HG03432 (cell line): ENCODE measurements at regions not wholly inside any gene's neighbourhood (a gene's known extent, or its start where the extent isn't known, plus 50 kb on each side); places are given as distances from the start of the nearest gene placed in this dataset.
"Not testable (repeated sequence)": the region's sequence is repeated elsewhere in the genome, so short reads cannot be mapped to it uniquely, and the experiment has no call there.

ENCODE experiments used
- ATAC-seq: cut with Tn5 transposase; IDR thresholded peaks from one replicate; pipeline ENCODE4 v1.9.1; 2021; ENCODE audit warnings: mild to moderate bottlenecking, moderate library complexity; ENCODE audit not compliant: unreplicated experiment

DNA sequence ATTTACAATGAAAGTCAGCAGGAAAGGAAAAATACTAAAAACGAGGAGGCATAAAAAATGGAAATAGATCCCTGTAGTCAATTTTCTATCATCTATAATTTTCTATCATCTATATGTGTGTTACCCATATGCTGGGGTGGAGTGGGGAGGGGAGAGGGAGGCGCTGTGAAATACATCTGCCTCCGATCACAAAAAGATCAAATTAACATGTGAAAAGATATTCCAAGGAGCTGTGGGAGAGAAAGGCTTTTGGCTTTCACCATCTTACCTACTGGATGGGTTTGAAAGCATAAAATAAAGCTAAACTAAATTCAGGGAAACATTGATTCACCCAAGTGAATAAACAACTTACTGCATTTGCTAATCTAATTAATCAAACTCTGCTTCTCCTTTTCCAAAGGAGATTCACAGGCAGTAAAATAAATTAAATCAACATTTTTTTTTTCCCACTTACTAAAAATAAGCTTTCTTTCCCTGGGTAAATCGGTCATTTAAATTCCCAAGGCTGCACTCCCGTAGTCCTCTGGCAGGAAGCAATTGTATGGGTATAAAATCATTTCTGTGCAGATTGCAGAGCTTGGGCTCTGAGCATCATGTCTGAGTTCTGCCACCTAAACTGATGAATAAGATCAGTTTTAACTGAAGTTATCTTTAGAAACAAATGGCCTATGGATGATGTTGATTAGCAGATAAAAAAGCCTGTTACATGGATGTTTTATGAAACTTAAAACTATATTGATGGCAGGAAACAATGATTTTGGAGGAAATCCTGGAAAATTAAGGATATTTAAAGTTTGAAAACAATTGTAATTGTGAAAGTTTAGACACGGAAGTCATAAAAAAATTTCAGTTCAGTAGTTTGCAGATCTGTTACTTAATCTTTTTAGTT, 147.9 kb downstream of the SOX4 start:
- ATAC-seq, result no peak

- ATAC-seq, result no peak
These were observed 148.7 kb downstream of the SOX4 start for GRCh38 chr6:21742238-21742660.

DNA sequence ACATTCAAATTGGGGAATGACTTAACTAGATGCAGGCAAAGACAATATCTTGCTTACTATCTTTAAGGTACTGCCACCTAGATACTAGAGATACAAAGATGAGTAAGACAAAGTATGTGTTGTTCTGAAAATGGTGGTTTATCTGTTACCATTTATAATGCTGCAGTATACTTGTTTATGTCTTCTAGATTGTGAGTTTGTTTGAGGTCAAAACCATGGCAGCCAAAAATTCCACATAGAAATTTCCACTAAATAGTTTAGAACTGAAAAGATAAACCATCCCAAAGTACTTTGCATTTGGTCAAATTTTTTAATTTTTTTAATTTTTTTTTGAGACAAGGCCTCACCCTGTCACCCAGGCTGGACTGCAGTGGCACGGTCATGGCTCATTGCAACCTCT, 150.8 kb downstream of the SOX4 start:
- no peak for ATAC-seq

DNA sequence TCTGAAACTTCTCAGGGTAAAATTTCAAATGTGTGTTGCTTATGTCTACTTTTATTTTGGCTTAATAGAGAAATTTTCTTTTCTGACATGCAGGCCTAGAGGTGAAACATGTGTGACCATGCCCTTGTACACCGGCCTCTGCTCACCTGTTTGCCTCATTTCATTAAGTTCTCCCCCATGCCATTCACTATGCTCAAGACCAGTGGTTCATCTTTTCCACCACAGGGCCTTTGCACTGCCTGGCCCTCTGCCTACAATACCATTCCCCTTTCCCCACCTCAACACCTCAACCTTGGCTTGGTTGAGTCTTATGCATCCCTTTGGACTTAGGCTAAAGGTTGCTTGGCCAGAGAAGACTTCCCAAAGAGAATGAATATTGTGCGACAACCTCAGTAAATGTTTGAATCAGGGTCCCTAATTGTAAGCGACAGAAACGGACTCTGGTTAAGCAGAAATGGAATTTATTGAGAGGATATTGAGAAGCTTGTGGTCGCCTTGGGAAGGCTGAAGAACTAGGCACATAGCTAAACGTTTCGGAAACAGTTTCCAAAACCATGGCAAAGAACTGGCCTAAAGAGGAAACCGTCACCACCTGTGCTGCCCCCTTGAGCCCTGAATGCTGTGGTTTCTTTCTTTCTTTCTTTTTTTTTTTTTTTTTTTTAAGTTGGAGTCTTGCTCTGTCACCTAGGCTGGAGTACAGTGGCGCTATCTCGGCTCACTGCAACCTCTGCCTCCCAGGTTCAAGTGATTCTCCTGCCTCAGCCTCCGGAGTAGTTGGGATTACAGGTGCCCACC, 152.2 kb downstream of the SOX4 start:
- ATAC-seq, result no peak

DNA sequence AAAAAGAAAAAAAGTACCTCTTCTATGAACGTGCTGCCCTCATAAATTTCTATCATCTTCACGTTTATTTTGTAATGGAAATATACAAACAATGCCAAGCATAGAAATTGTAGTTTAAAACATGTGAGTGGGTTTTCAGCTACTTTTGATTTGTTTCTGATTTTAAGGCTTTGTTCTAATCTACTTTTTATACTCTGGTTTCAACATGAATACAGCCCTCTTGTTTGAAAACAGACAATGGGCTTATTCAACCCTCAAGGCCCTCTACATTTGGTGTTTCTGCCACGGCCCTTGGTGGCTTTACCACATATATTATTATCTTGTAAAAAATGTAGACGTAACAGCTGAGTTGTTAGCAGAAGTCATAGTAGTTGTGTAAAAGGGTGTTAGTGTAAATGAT, 153.9 kb downstream of the SOX4 start:
- no peak for ATAC-seq

DNA sequence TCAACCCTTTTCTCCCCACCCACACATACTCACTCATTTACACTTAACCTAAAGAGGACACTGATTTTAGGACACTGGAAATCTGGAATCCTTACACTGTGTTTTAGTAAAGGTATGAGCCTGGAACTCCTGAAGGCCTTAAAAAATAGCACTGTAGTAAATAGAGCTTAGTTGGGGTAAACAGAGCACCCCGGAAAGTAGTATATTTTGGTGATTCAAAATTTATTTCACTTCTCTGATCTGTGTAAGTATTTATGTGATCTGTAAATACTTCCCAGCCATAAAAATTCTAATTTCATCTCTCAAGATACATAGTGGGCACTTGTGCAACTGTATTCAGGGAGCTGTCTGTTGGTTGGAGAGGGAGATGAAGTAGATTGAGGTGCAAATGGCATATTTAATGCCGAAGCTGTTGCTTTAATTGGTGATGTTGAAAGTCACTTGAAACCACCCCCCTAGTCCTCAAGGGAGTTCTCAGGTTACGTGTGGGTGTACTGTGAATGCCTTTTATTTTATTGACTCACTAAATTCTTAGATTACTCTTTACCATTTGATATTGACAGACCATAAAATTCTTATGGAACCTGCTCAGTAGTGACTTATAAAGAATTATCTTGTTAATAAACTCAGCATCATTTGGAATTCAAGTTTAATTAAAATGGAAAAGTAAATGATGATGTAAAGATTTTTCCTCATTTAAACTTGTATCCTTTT, 154.9 kb downstream of the SOX4 start:
- ATAC-seq, result no peak

GRCh38 chr6:21749754-21750153, 156.2 kb downstream of the SOX4 start:
- ATAC-seq, result no peak

- no peak for ATAC-seq
These were observed 157.0 kb downstream of the SOX4 start for GRCh38 chr6:21750575-21750974.

GRCh38 chr6:21751608-21752007, 158.1 kb downstream of the SOX4 start:
- ATAC-seq, result no peak

DNA sequence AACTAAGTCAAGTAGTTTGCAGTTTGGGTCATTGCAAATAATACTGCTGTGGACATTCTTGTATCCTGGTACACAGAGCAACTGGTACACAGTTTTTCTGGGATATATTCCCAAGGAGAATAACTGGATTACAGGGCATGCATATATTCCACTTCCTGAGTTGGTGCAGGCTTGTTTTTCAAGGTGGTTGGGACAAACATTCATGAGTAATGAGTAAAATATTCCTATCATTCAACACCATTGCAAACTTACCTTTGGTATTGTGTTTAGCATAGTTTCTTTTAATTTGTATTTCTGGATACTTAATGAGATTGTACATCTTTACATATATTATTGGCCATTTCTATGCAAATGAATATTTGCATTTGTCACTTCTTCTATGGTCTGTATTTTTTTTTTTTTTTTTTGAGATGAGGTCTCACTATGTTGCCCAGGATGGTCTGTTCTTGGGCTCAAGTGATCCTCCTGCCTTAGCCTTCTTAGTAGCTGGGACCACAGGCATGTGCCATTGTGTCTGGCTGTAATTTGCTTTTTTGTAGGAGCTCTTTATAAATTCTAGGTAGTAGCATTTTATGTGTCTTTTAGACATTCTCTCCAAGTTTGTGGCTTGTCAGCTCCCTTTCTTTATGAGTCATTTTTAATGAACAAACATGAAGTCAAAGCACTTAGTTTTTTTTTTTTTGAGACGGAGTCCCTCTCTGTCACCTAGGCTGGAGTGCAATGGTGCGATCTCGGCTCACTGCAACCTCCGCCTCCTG, 158.7 kb downstream of the SOX4 start:
- ATAC-seq, result no peak

DNA sequence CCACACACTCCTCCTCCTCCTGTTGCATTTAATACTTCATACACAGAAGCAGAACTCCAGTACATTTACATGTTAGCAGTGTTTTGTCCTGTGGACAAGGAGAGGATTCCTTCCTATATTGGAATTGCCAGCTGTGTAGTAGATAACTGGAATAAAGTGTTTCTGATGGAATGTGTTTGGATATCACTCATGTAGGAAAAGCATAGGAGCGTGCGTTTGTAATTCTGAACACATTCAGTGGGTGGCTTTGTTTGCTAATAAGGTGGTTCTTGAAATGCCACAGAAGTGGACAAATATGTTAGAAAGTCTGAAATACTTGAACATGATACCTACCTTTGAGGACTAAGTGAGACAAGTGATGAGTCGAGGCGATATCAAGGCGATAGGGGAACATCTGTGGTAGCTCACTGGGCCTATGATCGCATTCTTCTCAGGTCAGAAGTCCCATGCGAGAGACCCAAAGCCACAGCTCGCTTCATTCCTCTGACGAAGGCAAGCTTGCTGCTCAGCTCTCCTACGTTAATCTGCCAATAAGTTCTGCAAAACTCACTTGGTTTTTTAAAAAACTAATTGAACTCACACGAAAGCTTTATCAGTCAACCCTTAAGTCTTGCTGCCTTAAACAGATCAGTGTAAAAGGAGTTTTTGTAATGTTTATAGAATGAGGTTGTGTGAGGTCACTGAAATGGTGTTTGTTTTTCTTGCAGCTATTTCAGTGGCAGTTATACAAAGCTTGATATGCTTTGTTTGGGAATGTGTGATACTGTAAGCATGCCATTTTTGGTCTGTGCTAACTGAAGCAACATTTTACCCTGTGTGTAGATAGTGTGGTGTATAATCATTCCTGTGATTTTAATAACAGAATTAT, 159.9 kb downstream of the SOX4 start:
- ATAC-seq, result no peak

GRCh38 chr6:21754891-21755290, 161.3 kb downstream of the SOX4 start:
- ATAC-seq, result no peak

- no peak for ATAC-seq
These were observed 162.9 kb downstream of the SOX4 start for GRCh38 chr6:21756487-21756886.

GRCh38 chr6:21757392-21757791, 163.8 kb downstream of the SOX4 start:
- not testable (repeated sequence) for ATAC-seq

GRCh38 chr6:21759721-21760120, 166.2 kb downstream of the SOX4 start:
- no peak for ATAC-seq

DNA sequence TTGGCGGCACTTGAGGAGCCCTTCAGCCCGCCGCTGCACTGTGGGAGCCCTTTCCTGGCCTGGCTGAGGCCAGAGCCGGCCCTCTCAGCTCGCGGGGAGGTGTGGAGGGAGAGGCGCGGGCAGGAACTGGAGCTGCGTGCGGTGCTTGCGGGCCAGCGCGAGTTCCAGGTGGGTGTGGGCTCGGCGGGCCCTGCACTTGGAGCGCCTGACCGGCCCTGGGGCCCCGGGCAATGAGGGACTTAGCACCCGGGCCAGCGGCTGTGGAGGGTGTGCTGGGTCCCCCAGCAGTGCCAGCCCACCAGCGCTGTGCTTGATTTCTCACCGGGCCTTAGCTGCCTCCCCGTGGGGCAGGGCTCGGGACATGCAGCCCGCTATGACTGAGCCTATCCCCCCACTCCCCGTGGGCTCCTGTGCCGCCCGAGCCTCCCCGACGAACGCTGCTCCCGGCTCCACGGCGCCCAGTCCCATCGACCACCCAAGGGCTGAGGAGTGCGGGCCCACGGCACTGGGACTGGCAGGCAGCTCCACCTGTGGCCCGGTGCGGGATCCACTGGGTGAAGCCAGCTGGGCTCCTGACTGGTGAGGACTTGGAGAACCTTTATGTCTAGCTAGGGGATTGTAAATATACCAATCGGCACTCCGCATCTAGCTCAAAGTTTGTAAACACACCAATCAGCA, 167.6 kb downstream of the SOX4 start:
- ATAC-seq, result not testable (repeated sequence)

- ATAC-seq, result no peak
These were observed 171.4 kb downstream of the SOX4 start for GRCh38 chr6:21764989-21765388.

- ATAC-seq, result no peak
These were observed 174.5 kb downstream of the SOX4 start for GRCh38 chr6:21767891-21768648.
